ENCODE measurements at regions not wholly inside any gene's neighbourhood (a gene's known extent, or its start where the extent isn't known, plus 50 kb on each side); places are given as distances from the start of the nearest gene placed in this dataset.

DNA sequence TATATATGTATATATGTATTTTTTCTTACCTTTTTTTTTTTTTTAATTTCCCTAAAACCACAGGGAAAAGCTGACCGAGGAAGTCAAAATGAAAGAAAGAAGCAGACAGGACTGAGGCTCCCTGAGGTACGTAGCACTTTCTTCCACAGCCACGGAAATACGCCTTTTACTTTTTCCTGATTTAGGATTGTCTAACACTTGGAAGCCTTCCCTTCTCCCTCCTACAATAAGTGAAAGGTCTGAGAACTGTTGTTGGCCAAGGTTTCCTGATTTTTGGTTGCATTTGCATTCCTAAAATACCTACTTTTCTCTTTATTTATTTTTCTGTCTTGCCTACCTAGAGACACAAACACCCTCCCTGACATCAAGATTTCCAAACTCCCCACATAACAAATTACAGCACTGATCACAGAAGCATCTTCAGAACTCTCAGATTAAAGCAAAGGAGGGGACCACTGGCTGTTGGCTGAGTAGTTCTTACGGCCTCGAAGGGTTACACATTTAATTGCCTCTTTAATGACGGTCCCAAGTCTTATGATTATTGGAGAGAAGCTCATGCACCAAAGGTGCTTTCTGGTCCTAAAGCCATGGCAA is 778.5 kb upstream of the FANCL start (continued):
- TF ChIP-seq, protein P1, sequence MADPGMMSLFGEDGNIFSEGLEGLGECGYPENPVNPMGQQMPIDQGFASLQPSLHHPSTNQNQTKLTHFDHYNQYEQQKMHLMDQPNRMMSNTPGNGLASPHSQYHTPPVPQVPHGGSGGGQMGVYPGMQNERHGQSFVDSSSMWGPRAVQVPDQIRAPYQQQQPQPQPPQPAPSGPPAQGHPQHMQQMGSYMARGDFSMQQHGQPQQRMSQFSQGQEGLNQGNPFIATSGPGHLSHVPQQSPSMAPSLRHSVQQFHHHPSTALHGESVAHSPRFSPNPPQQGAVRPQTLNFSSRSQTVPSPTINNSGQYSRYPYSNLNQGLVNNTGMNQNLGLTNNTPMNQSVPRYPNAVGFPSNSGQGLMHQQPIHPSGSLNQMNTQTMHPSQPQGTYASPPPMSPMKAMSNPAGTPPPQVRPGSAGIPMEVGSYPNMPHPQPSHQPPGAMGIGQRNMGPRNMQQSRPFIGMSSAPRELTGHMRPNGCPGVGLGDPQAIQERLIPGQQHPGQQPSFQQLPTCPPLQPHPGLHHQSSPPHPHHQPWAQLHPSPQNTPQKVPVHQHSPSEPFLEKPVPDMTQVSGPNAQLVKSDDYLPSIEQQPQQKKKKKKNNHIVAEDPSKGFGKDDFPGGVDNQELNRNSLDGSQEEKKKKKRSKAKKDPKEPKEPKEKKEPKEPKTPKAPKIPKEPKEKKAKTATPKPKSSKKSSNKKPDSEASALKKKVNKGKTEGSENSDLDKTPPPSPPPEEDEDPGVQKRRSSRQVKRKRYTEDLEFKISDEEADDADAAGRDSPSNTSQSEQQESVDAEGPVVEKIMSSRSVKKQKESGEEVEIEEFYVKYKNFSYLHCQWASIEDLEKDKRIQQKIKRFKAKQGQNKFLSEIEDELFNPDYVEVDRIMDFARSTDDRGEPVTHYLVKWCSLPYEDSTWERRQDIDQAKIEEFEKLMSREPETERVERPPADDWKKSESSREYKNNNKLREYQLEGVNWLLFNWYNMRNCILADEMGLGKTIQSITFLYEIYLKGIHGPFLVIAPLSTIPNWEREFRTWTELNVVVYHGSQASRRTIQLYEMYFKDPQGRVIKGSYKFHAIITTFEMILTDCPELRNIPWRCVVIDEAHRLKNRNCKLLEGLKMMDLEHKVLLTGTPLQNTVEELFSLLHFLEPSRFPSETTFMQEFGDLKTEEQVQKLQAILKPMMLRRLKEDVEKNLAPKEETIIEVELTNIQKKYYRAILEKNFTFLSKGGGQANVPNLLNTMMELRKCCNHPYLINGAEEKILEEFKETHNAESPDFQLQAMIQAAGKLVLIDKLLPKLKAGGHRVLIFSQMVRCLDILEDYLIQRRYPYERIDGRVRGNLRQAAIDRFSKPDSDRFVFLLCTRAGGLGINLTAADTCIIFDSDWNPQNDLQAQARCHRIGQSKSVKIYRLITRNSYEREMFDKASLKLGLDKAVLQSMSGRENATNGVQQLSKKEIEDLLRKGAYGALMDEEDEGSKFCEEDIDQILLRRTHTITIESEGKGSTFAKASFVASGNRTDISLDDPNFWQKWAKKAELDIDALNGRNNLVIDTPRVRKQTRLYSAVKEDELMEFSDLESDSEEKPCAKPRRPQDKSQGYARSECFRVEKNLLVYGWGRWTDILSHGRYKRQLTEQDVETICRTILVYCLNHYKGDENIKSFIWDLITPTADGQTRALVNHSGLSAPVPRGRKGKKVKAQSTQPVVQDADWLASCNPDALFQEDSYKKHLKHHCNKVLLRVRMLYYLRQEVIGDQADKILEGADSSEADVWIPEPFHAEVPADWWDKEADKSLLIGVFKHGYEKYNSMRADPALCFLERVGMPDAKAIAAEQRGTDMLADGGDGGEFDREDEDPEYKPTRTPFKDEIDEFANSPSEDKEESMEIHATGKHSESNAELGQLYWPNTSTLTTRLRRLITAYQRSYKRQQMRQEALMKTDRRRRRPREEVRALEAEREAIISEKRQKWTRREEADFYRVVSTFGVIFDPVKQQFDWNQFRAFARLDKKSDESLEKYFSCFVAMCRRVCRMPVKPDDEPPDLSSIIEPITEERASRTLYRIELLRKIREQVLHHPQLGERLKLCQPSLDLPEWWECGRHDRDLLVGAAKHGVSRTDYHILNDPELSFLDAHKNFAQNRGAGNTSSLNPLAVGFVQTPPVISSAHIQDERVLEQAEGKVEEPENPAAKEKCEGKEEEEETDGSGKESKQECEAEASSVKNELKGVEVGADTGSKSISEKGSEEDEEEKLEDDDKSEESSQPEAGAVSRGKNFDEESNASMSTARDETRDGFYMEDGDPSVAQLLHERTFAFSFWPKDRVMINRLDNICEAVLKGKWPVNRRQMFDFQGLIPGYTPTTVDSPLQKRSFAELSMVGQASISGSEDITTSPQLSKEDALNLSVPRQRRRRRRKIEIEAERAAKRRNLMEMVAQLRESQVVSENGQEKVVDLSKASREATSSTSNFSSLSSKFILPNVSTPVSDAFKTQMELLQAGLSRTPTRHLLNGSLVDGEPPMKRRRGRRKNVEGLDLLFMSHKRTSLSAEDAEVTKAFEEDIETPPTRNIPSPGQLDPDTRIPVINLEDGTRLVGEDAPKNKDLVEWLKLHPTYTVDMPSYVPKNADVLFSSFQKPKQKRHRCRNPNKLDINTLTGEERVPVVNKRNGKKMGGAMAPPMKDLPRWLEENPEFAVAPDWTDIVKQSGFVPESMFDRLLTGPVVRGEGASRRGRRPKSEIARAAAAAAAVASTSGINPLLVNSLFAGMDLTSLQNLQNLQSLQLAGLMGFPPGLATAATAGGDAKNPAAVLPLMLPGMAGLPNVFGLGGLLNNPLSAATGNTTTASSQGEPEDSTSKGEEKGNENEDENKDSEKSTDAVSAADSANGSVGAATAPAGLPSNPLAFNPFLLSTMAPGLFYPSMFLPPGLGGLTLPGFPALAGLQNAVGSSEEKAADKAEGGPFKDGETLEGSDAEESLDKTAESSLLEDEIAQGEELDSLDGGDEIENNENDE (IDR thresholded peaks at IDR 0.05; ENCODE audit: insufficient replicate concordance, low read length), result no peak
- TF ChIP-seq EGR1 (IDR thresholded peaks at IDR 0.05; ENCODE audit: borderline replicate concordance, low read depth, low read length) (no peak), BCL11A (IDR thresholded peaks at IDR 0.05; ENCODE audit: low read depth in 2 of 2, low read length in 2 of 2) (no peak), KDM1A (IDR thresholded peaks at IDR 0.05; ENCODE audit: borderline replicate concordance, low read length) (no peak), POLR2A (IDR thresholded peaks at IDR 0.05; ENCODE audit: control extremely low read depth in 1 of 2, low read depth in 2 of 2, low read length in 2 of 2) (no peak), HDAC2 (IDR thresholded peaks at IDR 0.05; ENCODE audit: borderline replicate concordance in 1 of 2, low read depth in 2 of 2, low read length in 2 of 2) (no peak), CBX5 (IDR thresholded peaks at IDR 0.05; ENCODE audit: low read depth, low read length) (no peak), ASH2L (IDR thresholded peaks at IDR 0.05; ENCODE audit: low read length) (no peak)
